H9 (cell line): ENCODE measurements at regions not wholly inside any gene's neighbourhood (a gene's known extent, or its start where the extent isn't known, plus 50 kb on each side); places are given as distances from the start of the nearest gene placed in this dataset.
"Not testable (repeated sequence)": the region's sequence is repeated elsewhere in the genome, so short reads cannot be mapped to it uniquely, and the experiment has no call there.

Experiments used
- DNase-seq: peaks from one replicate; pipeline ENCODE4 v3.0.0-alpha.2; 2017
- H2AFZ ChIP-seq: one replicate; pipeline ENCODE4 v1.6.1; 2013; ENCODE audit warnings: mild to moderate bottlenecking, low read length, control low read depth, moderate library complexity
- H2AK5ac ChIP-seq: 2 replicates; pipeline ENCODE4 v1.6.1; 2013; ENCODE audit warnings: low read length, control low read depth, mixed read lengths; ENCODE audit not compliant: insufficient read length
- H2BK120ac ChIP-seq: one replicate; pipeline ENCODE4 v1.6.1; 2013; ENCODE audit warnings: low read depth, mild to moderate bottlenecking, low read length, control low read depth, inconsistent platforms; ENCODE audit not compliant: poor library complexity, severe bottlenecking
- H2BK12ac ChIP-seq: 2 replicates; pipeline ENCODE4 v1.6.1; 2013; ENCODE audit warnings: low read length, control low read depth, mixed read lengths, low read depth; ENCODE audit not compliant: insufficient read length
- H2BK15ac ChIP-seq: 2 replicates; pipeline ENCODE4 v1.6.1; 2013; ENCODE audit warnings: low read depth, low read length, control low read depth
- H2BK20ac ChIP-seq: one replicate; pipeline ENCODE4 v1.6.1; 2013; ENCODE audit warnings: low read depth, mild to moderate bottlenecking, low read length, control low read depth, inconsistent platforms; ENCODE audit not compliant: poor library complexity, severe bottlenecking
- H2BK5ac ChIP-seq: 2 replicates; pipeline ENCODE4 v1.6.1; 2013; ENCODE audit warnings: low read length, control low read depth, mixed read lengths; ENCODE audit not compliant: insufficient read length
- H3K14ac ChIP-seq: 2 replicates; pipeline ENCODE4 v1.6.1; 2013; ENCODE audit warnings: low read length, control low read depth; ENCODE audit not compliant: insufficient read depth
- H3K18ac ChIP-seq: 2 replicates; pipeline ENCODE4 v1.6.1; 2013; ENCODE audit warnings: low read depth, mild to moderate bottlenecking, mixed read lengths, low read length, control low read depth; ENCODE audit not compliant: insufficient read length
- H3K23ac ChIP-seq: 2 replicates; pipeline ENCODE4 v1.6.1; 2013; ENCODE audit warnings: low read length, control low read depth, mixed read lengths, low read depth; ENCODE audit not compliant: insufficient read length
- H3K23me2 ChIP-seq: 2 replicates; pipeline ENCODE4 v1.6.1; 2013; ENCODE audit warnings: low read depth, mild to moderate bottlenecking, mixed read lengths, low read length, control low read depth; ENCODE audit not compliant: insufficient read length, poor library complexity, severe bottlenecking
- H3K27ac ChIP-seq: 2 replicates; pipeline ENCODE4 v1.5.1; 2013; ENCODE audit warnings: low read length, control low read depth, mixed read lengths, low read depth; ENCODE audit not compliant: insufficient read length
- H3K27me3 ChIP-seq: 2 replicates; pipeline ENCODE4 v1.6.1; 2013; ENCODE audit warnings: low read length, control low read depth, inconsistent platforms; ENCODE audit not compliant: insufficient read depth
- H3K4ac ChIP-seq: 2 replicates; pipeline ENCODE4 v1.6.1; 2013; ENCODE audit warnings: low read depth, mild to moderate bottlenecking, control low read depth, inconsistent platforms, low read length, moderate library complexity
- H3K4me1 ChIP-seq: 2 replicates; pipeline ENCODE4 v1.6.1; 2013; ENCODE audit warnings: low read length, control low read depth, inconsistent platforms; ENCODE audit not compliant: insufficient read depth
- H3K4me2 ChIP-seq: 2 replicates; pipeline ENCODE4 v1.6.1; 2013; ENCODE audit warnings: low read length, control low read depth, mixed read lengths; ENCODE audit not compliant: insufficient read length, insufficient read depth
- H3K56ac ChIP-seq: 2 replicates; pipeline ENCODE4 v1.6.1; 2013; ENCODE audit warnings: low read depth, mild to moderate bottlenecking, mixed read lengths, low read length, control low read depth; ENCODE audit not compliant: insufficient read length
- H3K79me1 ChIP-seq: 2 replicates; pipeline ENCODE4 v1.6.1; 2013; ENCODE audit warnings: low read depth, mild to moderate bottlenecking, moderate library complexity, low read length, control low read depth, inconsistent platforms; ENCODE audit not compliant: insufficient read depth, poor library complexity, severe bottlenecking
- H3K79me2 ChIP-seq: 2 replicates; pipeline ENCODE4 v1.6.1; 2013; ENCODE audit warnings: low read length, control low read depth, inconsistent platforms; ENCODE audit not compliant: insufficient read depth
- H3K9ac ChIP-seq: 2 replicates; pipeline ENCODE4 v1.6.1; 2013; ENCODE audit warnings: low read length, control low read depth, mixed read lengths; ENCODE audit not compliant: insufficient read length; ENCODE audit errors: extremely low read depth
- H3K9me3 ChIP-seq: one replicate; pipeline ENCODE4 v1.6.1; 2013; ENCODE audit warnings: low read depth, low read length, inconsistent platforms; ENCODE audit not compliant: control insufficient read depth
- H3T11ph ChIP-seq: one replicate; pipeline ENCODE4 v1.6.1; 2013; ENCODE audit warnings: mild to moderate bottlenecking, low read length, control low read depth, inconsistent platforms
- H4K20me1 ChIP-seq: one replicate; pipeline ENCODE4 v1.6.1; 2013; ENCODE audit not compliant: control insufficient read depth, insufficient read length, insufficient read depth
- H4K5ac ChIP-seq: 2 replicates; pipeline ENCODE4 v1.6.1; 2013; ENCODE audit warnings: low read depth, mild to moderate bottlenecking, mixed read lengths, low read length, control low read depth; ENCODE audit not compliant: insufficient read length
- H4K8ac ChIP-seq: replicated peaks from 2 replicates; pipeline ENCODE4 v1.6.1; 2013; ENCODE audit warnings: low read length, control low read depth, mixed read lengths, low read depth; ENCODE audit not compliant: insufficient read length
- H4K91ac ChIP-seq: 2 replicates; pipeline ENCODE4 v1.6.1; 2013; ENCODE audit warnings: low read depth, mild to moderate bottlenecking, moderate library complexity, mixed read lengths, low read length, control low read depth; ENCODE audit not compliant: insufficient read length
- H3K27ac Mint-ChIP-seq, 3 experiments: 2 replicates in 2 of 3; 3 replicates in 1 of 3; pipeline ENCODE4 v1.8.0; 2020 to 2021; ENCODE audit warnings: mixed read lengths in 3 of 3, mild to moderate bottlenecking in 1 of 3, moderate library complexity in 1 of 3
- H3K27me3 Mint-ChIP-seq: 2 replicates; pipeline ENCODE4 v1.8.0; 2021; ENCODE audit warnings: low read depth, mild to moderate bottlenecking, moderate library complexity, mixed read lengths
- H3K36me3 Mint-ChIP-seq, 3 experiments: 2 replicates in 2 of 3; 3 replicates in 1 of 3; pipeline ENCODE4 v1.8.0; 2020 to 2021; ENCODE audit warnings: low read depth in 3 of 3, mixed read lengths in 3 of 3; ENCODE audit not compliant: insufficient read depth in 1 of 3
- H3K4me1 Mint-ChIP-seq, 2 experiments: 2 replicates each; pipeline ENCODE4 v1.8.0; 2020; ENCODE audit warnings: mixed read lengths in 2 of 2
- H3K4me3 Mint-ChIP-seq, 2 experiments: 2 replicates in 1 of 2; 3 replicates in 1 of 2; pipeline ENCODE4 v1.8.0; 2020 to 2021; ENCODE audit warnings: mild to moderate bottlenecking in 2 of 2, mixed read lengths in 2 of 2, moderate library complexity in 1 of 2
- H3K9me3 Mint-ChIP-seq, 2 experiments: 2 replicates in 1 of 2; 3 replicates in 1 of 2; pipeline ENCODE4 v1.8.0; 2020; ENCODE audit warnings: mild to moderate bottlenecking in 2 of 2, mixed read lengths in 2 of 2, moderate library complexity in 1 of 2
- WGBS: extraction: QIAGEN DNeasy Blood & Tissue Kit; methylation state at CpG from one replicate; pipeline ENCODE4 v1.1.7; 2013; ENCODE audit warnings: missing lambda C conversion rate, low lambda C conversion rate, mixed read lengths; ENCODE audit not compliant: insufficient read length; ENCODE audit errors: extremely low coverage; 5-methylcytosine and 5-hydroxymethylcytosine counted together
- TF ChIP-seq, protein P1 (sequence below): fragments of 200-600 bp; sonication (generic); conservative IDR thresholded peaks from 3 replicates; pipeline ENCODE4 v1.8.0; 2021; ENCODE audit warnings: antibody characterized with exemption, mild to moderate bottlenecking

DNA sequence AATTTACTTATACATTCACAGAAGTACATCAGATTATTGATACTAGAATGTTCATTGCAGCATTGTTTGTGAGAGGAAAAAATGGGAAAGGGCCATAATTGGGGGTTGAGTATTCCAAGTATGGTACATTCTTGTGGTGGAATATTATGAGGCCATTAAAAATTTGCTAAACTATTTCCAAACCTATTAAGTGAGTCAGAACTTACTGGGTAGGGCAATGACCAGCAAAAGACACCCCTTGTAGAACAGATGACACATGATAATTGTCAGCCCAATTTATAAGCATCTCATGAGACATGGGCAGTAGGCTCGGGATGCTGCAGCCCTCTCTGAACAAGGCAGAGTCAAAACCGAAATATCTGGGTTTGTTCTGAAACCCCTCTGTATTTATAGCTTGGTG lies 192.6 kb upstream of the IL12B start:
- no peak overlapping the region for H3K4ac ChIP-seq
- no peak overlapping the region for H2AK5ac ChIP-seq
- H2BK5ac ChIP-seq, result no peak overlapping the region
- no peaks in the 10 kb centered on the region for H3K9me3 ChIP-seq
- H2BK12ac ChIP-seq, result no peak overlapping the region
- H3K9me3 Mint-ChIP-seq, result no peaks in the 10 kb centered on the region; a peak in 2 of 5 replicates
- H3K27me3 ChIP-seq, result no peaks in the 10 kb centered on the region
- H4K20me1 ChIP-seq, result no peaks in the 10 kb centered on the region
- no peak for DNase-seq
- no peak overlapping the region for H3K14ac ChIP-seq
- no peak overlapping the region for H3K18ac ChIP-seq
- H4K5ac ChIP-seq, result no peak overlapping the region
- no peak overlapping the region for H3K4me2 ChIP-seq
- H3K4me3 Mint-ChIP-seq, result no peak overlapping the region
- H4K8ac ChIP-seq, result no peak overlapping the region
- no peak overlapping the region for H3K23ac ChIP-seq
- no peaks in the 10 kb centered on the region; the same call in 1 of the 2 replicates for H3K27me3 Mint-ChIP-seq
- no peak overlapping the region for H3T11ph ChIP-seq
- H3K56ac ChIP-seq, result no peak overlapping the region
- no peak overlapping the region for H3K27ac Mint-ChIP-seq
- TF ChIP-seq, protein P1, sequence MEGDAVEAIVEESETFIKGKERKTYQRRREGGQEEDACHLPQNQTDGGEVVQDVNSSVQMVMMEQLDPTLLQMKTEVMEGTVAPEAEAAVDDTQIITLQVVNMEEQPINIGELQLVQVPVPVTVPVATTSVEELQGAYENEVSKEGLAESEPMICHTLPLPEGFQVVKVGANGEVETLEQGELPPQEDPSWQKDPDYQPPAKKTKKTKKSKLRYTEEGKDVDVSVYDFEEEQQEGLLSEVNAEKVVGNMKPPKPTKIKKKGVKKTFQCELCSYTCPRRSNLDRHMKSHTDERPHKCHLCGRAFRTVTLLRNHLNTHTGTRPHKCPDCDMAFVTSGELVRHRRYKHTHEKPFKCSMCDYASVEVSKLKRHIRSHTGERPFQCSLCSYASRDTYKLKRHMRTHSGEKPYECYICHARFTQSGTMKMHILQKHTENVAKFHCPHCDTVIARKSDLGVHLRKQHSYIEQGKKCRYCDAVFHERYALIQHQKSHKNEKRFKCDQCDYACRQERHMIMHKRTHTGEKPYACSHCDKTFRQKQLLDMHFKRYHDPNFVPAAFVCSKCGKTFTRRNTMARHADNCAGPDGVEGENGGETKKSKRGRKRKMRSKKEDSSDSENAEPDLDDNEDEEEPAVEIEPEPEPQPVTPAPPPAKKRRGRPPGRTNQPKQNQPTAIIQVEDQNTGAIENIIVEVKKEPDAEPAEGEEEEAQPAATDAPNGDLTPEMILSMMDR, result no peak
- no peak overlapping the region for H3K9ac ChIP-seq
- H3K23me2 ChIP-seq, result no peaks in the 10 kb centered on the region
- no peaks in the 10 kb centered on the region for H3K4me1 ChIP-seq
- no peaks in the 10 kb centered on the region for H3K79me2 ChIP-seq
- no peak overlapping the region for H3K27ac ChIP-seq
- no peaks in the 10 kb centered on the region for H3K36me3 Mint-ChIP-seq
- no CpG with 5 or more reads among the region's 2 CpGs for WGBS
- H4K91ac ChIP-seq, result no peak overlapping the region
- peaks cover 3 to 9% of the 10 kb centered on the region in 2 experiments for H3K4me1 Mint-ChIP-seq
- H3K79me1 ChIP-seq, result no peaks in the 10 kb centered on the region
- no peak overlapping the region for H2BK20ac ChIP-seq
- no peak overlapping the region for H2BK120ac ChIP-seq
- H2BK15ac ChIP-seq, result no peak overlapping the region
- no peak overlapping the region for H2AFZ ChIP-seq

DNA sequence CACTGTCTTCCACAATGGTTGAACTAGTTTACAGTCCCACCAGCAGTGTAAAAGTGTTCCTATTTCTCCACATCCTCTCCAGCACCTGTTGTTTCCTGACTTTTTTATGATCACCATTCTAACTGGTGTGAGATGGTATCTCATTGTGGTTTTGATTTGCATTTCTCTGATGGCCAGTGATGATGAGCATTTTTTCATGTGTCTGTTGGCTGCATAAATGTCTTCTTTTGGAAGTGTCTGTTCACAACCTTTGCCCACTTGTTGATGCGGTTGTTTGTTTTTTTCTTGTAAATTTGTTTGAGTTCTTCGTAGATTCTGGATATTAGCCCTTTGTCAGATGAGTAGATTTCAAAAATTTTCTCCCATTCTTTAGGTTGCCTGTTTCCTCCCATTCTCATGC lies 194.0 kb upstream of the IL12B start:
- H3K4me1 Mint-ChIP-seq, result peaks cover 3 to 11% of the 10 kb centered on the region in 2 experiments
- not testable (repeated sequence) for H3K9ac ChIP-seq, H3K4ac ChIP-seq, H3K23ac ChIP-seq, H2AFZ ChIP-seq, H2BK12ac ChIP-seq, H2BK120ac ChIP-seq, H3K56ac ChIP-seq, H2BK15ac ChIP-seq, H3K14ac ChIP-seq, H3K27ac Mint-ChIP-seq, H3K4me2 ChIP-seq, H3K23me2 ChIP-seq, H3K9me3 Mint-ChIP-seq, H3K9me3 ChIP-seq, H4K91ac ChIP-seq, H3K18ac ChIP-seq, H3K4me1 ChIP-seq, DNase-seq, H3K4me3 Mint-ChIP-seq, H4K8ac ChIP-seq, H3K27ac ChIP-seq, H3K27me3 Mint-ChIP-seq, H3K27me3 ChIP-seq, H3T11ph ChIP-seq, H4K5ac ChIP-seq, H3K36me3 Mint-ChIP-seq, H4K20me1 ChIP-seq, H2BK5ac ChIP-seq, H2BK20ac ChIP-seq, H3K79me2 ChIP-seq, H3K79me1 ChIP-seq, H2AK5ac ChIP-seq
- no CpG with 5 or more reads among the region's 2 CpGs for WGBS
